Effector memory CD4-positive, alpha-beta T cell (primary cell): ENCODE measurements at regions not wholly inside any gene's neighbourhood (a gene's known extent, or its start where the extent isn't known, plus 50 kb on each side); places are given as distances from the start of the nearest gene placed in this dataset.
"Not testable (repeated sequence)": the region's sequence is repeated elsewhere in the genome, so short reads cannot be mapped to it uniquely, and the experiment has no call there.

Experiments
- DNase-seq, 3 donors: peaks; one replicate each; pipeline ENCODE4 v3.0.0-alpha.2; 2020
- H3K27ac ChIP-seq: 2 replicates; pipeline ENCODE4 v1.7.0; 2013; ENCODE audit warnings: mild to moderate bottlenecking, low read length, moderate library complexity; ENCODE audit not compliant: insufficient read depth, poor library complexity, severe bottlenecking
- H3K27me3 ChIP-seq: replicated peaks from 2 replicates; pipeline ENCODE4 v1.7.0; 2013; ENCODE audit warnings: mild to moderate bottlenecking, low read length; ENCODE audit not compliant: insufficient read depth, control insufficient read depth, poor library complexity, severe bottlenecking
- H3K36me3 ChIP-seq: 2 replicates; pipeline ENCODE4 v1.7.0; 2013; ENCODE audit warnings: mild to moderate bottlenecking, low read length, moderate library complexity; ENCODE audit not compliant: control insufficient read depth, insufficient read depth
- H3K4me1 ChIP-seq: 2 replicates; pipeline ENCODE4 v1.7.0; 2013; ENCODE audit warnings: low read length, mild to moderate bottlenecking; ENCODE audit not compliant: control insufficient read depth, insufficient read depth, poor library complexity, severe bottlenecking
- H3K4me3 ChIP-seq: 2 replicates; pipeline ENCODE4 v1.7.0; 2013; ENCODE audit warnings: low read length, low read depth, mild to moderate bottlenecking; ENCODE audit not compliant: insufficient read depth, poor library complexity, severe bottlenecking
- H3K9me3 ChIP-seq: 2 replicates; pipeline ENCODE4 v1.7.0; 2013; ENCODE audit warnings: mild to moderate bottlenecking, low read length, moderate library complexity; ENCODE audit not compliant: control insufficient read depth

- DNase-seq, result no peak
- Histone ChIP-seq H3K36me3 (no peaks in the 10 kb centered on the region), H3K27ac (no peak overlapping the region), H3K4me1 (no peaks in the 10 kb centered on the region), H3K27me3 (no peaks in the 10 kb centered on the region), H3K9me3 (no peaks in the 10 kb centered on the region), H3K4me3 (no peak overlapping the region)
Observed at GRCh38 chr5:102068870-102069269, 227.2 kb downstream of the SLCO4C1 start.

DNA sequence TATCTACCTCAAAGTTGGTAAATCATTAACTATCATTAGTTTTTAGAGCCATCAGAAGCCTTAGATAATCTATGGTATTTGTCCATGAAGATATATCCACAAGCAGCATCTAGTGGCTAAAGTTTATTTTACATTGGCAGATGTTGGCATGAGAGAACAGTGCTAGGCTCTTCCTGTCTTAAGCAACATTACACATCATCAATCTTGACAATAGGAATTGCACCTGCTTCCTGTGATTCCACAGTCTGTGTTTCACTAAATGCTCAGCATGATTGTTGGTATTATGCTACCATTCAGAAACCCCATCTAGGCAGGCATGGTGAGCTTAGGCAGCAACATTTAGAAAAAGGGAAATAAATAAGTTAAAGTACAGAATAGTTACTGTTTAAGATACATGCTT is 246.6 kb downstream of the SLCO4C1 start:
- no peaks in the 10 kb centered on the region for H3K4me1 ChIP-seq
- H3K27me3 ChIP-seq, result no peaks in the 10 kb centered on the region
- H3K4me3 ChIP-seq, result no peak overlapping the region
- H3K36me3 ChIP-seq, result no peaks in the 10 kb centered on the region
- H3K9me3 ChIP-seq, result no peaks in the 10 kb centered on the region
- H3K27ac ChIP-seq, result no peak overlapping the region
- no peak for DNase-seq

DNA sequence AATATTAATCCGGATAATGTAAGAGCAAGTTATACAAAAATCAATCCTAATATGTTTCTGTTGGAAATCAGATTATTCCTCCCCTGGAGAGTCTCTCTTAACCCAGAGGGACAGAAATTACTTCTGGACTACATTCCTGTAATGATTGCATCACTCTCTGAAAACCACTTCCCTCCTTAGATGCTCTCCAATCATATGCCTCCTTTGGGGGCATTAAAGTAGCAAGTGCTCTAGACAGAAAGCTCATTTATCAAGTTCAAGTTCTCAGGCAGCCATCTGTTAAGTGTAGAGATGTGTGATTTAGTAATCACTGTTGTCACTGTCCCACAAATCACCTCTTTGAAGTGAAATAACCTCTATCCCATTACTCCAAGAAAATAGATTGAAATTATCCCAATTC is 247.1 kb downstream of the SLCO4C1 start:
- Histone ChIP-seq H3K4me3 (no peak overlapping the region), H3K36me3 (no peaks in the 10 kb centered on the region), H3K9me3 (no peaks in the 10 kb centered on the region), H3K4me1 (no peaks in the 10 kb centered on the region), H3K27me3 (no peaks in the 10 kb centered on the region), H3K27ac (no peak overlapping the region)
- no peak for DNase-seq

GRCh38 chr5:102047073-102047472 is 249.0 kb downstream of the SLCO4C1 start:
- not testable (repeated sequence) for H3K27me3 ChIP-seq, H3K36me3 ChIP-seq, H3K4me1 ChIP-seq, DNase-seq, H3K9me3 ChIP-seq, H3K27ac ChIP-seq, H3K4me3 ChIP-seq

DNA sequence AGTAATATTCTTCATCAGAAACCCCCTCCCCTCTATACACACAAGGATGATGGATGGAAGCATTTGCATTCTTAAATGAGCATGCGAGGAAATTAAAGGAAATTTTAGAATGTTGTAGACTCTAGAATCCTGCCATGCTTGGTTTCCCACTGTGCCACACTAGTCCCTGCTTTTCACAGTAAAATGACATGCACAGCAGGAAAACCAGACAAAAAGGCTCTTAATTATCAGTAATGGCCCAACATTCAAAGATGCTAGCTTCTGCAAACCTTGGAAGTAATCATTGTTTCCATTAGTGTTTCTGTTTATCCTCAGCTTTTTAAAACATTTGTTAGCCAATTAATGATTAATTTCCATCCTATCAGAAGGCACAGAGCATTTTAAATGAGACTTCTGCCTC is 255.8 kb downstream of the SLCO4C1 start:
- Histone ChIP-seq H3K27ac (no peak overlapping the region), H3K27me3 (no peaks in the 10 kb centered on the region), H3K9me3 (no peaks in the 10 kb centered on the region), H3K36me3 (no peaks in the 10 kb centered on the region), H3K4me3 (no peak overlapping the region), H3K4me1 (no peaks in the 10 kb centered on the region)
- DNase-seq, result no peak

- Histone ChIP-seq H3K36me3 (no peaks in the 10 kb centered on the region), H3K4me1 (no peaks in the 10 kb centered on the region), H3K9me3 (no peaks in the 10 kb centered on the region), H3K4me3 (no peak overlapping the region), H3K27me3 (no peaks in the 10 kb centered on the region), H3K27ac (no peak overlapping the region)
- DNase-seq, result no peak
Observed at GRCh38 chr5:102036927-102037326, 259.2 kb downstream of the SLCO4C1 start.

- Histone ChIP-seq H3K27ac (no peak overlapping the region), H3K36me3 (no peaks in the 10 kb centered on the region), H3K27me3 (no peaks in the 10 kb centered on the region), H3K9me3 (no peaks in the 10 kb centered on the region), H3K4me1 (no peaks in the 10 kb centered on the region), H3K4me3 (no peak overlapping the region)
- no peak for DNase-seq
Observed at GRCh38 chr5:102031711-102032110, 264.4 kb downstream of the SLCO4C1 start.

DNA sequence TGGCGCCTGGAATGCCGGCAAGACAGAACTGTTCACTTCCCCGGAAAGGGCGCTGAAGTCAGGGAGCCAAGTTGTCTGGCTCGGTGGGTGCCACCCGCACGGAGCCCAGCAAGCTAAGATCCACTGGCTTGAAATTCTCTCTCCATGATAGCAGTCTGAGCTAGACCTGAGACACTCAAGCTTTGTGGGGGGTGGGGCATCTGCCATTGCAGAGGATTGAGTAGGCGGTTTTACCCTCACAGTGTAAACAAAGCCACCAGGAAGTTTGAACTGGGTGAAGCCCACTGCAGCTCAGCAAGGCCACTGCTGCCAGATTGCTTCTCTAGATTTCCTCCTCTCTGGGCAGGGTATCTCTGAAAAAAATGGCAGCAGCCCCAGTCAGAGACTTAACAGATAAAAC is 277.4 kb downstream of the SLCO4C1 start:
- Histone ChIP-seq H3K36me3 (no peaks in the 10 kb centered on the region), H3K9me3 (no peaks in the 10 kb centered on the region), H3K4me1 (no peaks in the 10 kb centered on the region), H3K27me3 (no peaks in the 10 kb centered on the region), H3K27ac (no peak overlapping the region), H3K4me3 (no peak overlapping the region)
- no peak for DNase-seq

DNA sequence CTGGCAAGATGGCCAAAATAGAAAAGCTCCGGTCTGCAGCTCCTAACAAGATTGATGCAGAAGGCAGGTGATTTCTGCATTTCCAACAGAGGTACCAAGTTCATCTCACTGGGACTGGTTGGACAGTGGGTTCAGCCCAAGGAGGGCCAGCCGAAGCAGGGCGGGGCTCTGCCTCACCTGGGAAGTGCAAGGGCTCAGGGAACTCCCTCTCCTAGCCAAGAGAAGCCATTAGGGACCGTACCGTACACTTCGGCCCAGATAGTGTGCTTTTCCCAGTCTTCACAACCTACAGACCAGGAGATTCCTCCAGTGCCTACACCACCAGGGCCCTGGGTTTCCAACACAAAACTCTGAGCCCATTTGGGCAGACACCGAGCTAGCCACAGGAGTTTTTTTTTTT is 277.8 kb downstream of the SLCO4C1 start:
- no peak overlapping the region for H3K4me3 ChIP-seq
- H3K27ac ChIP-seq, result no peak overlapping the region
- no peaks in the 10 kb centered on the region for H3K36me3 ChIP-seq
- DNase-seq, result no peak
- H3K27me3 ChIP-seq, result no peaks in the 10 kb centered on the region
- H3K4me1 ChIP-seq, result no peaks in the 10 kb centered on the region
- no peaks in the 10 kb centered on the region for H3K9me3 ChIP-seq

DNA sequence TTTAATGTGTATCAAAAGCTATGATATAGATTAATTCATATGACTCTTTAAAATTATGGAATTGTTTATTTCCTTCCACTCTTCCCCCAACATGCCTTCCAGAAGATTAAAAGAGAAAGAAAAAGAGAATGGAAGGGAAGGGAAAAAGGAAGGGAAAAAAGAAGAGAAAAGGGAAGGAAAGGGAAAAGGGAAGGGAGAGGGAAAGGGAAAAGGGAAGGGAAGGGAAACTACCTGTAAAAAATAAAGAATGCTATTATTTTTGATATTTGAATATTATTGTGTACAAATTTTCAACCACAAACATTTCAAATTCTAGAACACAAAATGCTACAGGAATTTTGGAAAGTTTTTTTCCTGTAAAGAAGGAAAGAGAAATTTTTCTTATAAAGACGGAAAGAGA is 281.7 kb downstream of the SLCO4C1 start:
- Histone ChIP-seq H3K36me3 (no peaks in the 10 kb centered on the region), H3K4me3 (no peak overlapping the region), H3K27ac (no peak overlapping the region), H3K9me3 (no peaks in the 10 kb centered on the region), H3K4me1 (no peaks in the 10 kb centered on the region), H3K27me3 (no peaks in the 10 kb centered on the region)
- DNase-seq, result no peak

GRCh38 chr5:102010644-102011043 is 285.4 kb downstream of the SLCO4C1 start:
- Histone ChIP-seq H3K27ac (no peak overlapping the region), H3K4me1 (no peaks in the 10 kb centered on the region), H3K4me3 (no peak overlapping the region), H3K9me3 (no peaks in the 10 kb centered on the region), H3K27me3 (no peaks in the 10 kb centered on the region), H3K36me3 (no peaks in the 10 kb centered on the region)
- no peak for DNase-seq
